Type B pancreatic cell (in vitro differentiated cells): ENCODE measurements at regions not wholly inside any gene's neighbourhood (a gene's known extent, or its start where the extent isn't known, plus 50 kb on each side); places are given as distances from the start of the nearest gene placed in this dataset.

ENCODE experiments used
- DNase-seq: peaks from one replicate; pipeline ENCODE4 v3.0.0; 2021; ENCODE audit warnings: mixed read lengths; ENCODE audit not compliant: unreplicated experiment; ENCODE audit errors: extremely low spot score
- H3K27ac Mint-ChIP-seq: 2 replicates; pipeline ENCODE4 v1.8.0; 2021; ENCODE audit warnings: mild to moderate bottlenecking, mixed read lengths
- H3K27me3 Mint-ChIP-seq: 2 replicates; pipeline ENCODE4 v1.8.0; 2021; ENCODE audit warnings: mixed read lengths
- H3K36me3 Mint-ChIP-seq: 2 replicates; pipeline ENCODE4 v1.8.0; 2021; ENCODE audit warnings: mixed read lengths
- H3K4me1 Mint-ChIP-seq: one replicate; pipeline ENCODE4 v1.8.0; 2021; ENCODE audit warnings: mixed read lengths; ENCODE audit not compliant: unreplicated experiment
- H3K4me3 Mint-ChIP-seq: 2 replicates; pipeline ENCODE4 v1.8.0; 2021; ENCODE audit warnings: mild to moderate bottlenecking, mixed read lengths
- H3K9me3 Mint-ChIP-seq: 2 replicates; pipeline ENCODE4 v1.8.0; 2021; ENCODE audit warnings: mixed read lengths
- TF ChIP-seq, protein P1 (sequence below): fragments of 200-600 bp; sonication (generic); conservative IDR thresholded peaks from 2 replicates; pipeline ENCODE4 v1.5.0; 2021; ENCODE audit warnings: antibody characterized with exemption, mild to moderate bottlenecking

DNA sequence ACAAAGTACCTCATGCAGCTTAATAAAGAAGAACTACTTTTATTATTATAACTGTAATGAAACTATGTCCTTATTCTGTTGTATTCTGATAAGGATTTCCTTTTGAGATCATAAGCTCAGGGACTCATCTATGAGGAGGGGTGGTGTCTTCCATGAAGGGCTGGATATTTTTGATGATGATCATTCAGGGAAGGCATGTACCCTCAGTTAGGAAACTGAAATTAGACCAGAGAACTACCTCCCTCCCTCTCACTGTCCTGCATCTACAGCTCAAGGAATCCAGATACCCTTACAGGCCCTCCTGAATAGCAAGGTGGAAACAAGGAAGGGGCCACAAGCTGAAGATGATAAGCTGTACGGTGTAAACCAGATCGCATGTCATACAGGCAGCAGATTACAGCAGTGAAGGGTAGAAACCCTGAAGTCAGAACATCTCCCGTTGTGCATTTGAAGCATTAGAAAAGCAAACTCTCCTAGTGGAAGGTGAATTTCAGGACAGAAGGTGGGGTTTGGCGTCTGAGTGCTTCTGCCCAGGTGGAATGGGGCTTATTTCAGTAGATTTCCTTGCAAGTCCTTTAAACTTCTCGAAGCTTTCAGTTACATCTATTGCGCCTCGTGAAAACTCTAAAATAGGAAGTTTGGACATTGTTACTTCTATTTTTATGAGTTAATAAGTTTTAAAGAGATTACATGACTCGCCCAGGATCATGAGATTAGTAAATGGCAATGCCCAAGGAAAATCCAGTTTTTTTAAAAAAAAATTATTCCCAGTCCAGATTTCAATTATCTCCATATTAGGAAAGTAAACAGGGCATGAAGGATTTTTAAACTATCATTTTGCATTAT lies 101.1 kb upstream of the HNRNPU start:
- Mint-ChIP-seq H3K36me3 (no peaks in the 10 kb centered on the region), H3K4me3 (no peak overlapping the region), H3K27me3 (no peaks in the 10 kb centered on the region), H3K27ac (no peak overlapping the region), H3K4me1 (peaks cover 21% of the 10 kb centered on the region), H3K9me3 (no peaks in the 10 kb centered on the region)
- no peak for DNase-seq
- TF ChIP-seq, protein P1, sequence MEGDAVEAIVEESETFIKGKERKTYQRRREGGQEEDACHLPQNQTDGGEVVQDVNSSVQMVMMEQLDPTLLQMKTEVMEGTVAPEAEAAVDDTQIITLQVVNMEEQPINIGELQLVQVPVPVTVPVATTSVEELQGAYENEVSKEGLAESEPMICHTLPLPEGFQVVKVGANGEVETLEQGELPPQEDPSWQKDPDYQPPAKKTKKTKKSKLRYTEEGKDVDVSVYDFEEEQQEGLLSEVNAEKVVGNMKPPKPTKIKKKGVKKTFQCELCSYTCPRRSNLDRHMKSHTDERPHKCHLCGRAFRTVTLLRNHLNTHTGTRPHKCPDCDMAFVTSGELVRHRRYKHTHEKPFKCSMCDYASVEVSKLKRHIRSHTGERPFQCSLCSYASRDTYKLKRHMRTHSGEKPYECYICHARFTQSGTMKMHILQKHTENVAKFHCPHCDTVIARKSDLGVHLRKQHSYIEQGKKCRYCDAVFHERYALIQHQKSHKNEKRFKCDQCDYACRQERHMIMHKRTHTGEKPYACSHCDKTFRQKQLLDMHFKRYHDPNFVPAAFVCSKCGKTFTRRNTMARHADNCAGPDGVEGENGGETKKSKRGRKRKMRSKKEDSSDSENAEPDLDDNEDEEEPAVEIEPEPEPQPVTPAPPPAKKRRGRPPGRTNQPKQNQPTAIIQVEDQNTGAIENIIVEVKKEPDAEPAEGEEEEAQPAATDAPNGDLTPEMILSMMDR = no peak

DNA sequence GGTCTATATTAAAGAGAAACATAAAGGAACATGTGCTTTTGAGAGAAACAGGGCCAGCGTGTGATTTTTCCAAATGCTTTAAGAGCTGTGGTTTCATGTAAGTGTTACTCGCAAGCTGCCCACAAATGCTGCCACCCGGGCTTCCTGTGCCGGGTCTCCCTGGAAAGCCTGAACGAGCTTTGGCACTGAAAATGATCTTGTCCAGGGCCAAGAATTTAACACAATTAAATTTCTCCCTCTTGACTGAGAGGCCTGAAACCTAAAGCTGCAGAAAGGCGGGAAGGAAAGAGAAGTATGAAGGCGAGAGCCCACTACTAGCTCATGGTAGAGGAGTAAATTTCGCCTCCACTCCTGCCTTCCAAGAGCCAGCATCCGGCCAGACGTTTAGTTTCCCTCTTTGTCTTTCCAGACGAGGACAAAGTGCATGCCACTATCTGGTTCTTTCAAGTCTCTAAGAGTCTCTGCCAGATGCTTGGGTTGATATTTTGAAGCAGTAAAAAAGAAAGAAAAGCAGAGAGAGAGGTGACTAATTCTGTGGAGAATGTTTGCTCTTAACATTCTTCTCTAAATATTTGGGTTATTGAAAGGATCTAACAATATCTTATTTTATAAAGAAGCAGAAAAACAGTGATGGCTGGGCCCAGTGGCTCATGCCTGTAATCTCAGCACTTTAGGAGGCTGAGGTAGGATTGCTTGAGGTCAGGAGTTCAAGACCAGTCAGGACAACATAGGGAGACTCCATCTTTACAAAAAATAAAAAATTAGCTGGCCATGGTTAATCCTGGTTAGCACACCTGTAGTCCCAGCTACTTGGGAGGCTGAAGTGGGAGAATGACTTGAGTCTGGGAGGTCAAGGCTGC lies 100.0 kb upstream of the HNRNPU start:
- no peaks in the 10 kb centered on the region for H3K27me3 Mint-ChIP-seq
- no peaks in the 10 kb centered on the region for H3K36me3 Mint-ChIP-seq
- H3K27ac Mint-ChIP-seq = peak overlapping the region; percentile 37
- H3K4me3 Mint-ChIP-seq = no peak overlapping the region
- TF ChIP-seq, protein P1 = no peak
- peaks cover 21% of the 10 kb centered on the region for H3K4me1 Mint-ChIP-seq
- no peaks in the 10 kb centered on the region for H3K9me3 Mint-ChIP-seq
- no peak for DNase-seq

DNA sequence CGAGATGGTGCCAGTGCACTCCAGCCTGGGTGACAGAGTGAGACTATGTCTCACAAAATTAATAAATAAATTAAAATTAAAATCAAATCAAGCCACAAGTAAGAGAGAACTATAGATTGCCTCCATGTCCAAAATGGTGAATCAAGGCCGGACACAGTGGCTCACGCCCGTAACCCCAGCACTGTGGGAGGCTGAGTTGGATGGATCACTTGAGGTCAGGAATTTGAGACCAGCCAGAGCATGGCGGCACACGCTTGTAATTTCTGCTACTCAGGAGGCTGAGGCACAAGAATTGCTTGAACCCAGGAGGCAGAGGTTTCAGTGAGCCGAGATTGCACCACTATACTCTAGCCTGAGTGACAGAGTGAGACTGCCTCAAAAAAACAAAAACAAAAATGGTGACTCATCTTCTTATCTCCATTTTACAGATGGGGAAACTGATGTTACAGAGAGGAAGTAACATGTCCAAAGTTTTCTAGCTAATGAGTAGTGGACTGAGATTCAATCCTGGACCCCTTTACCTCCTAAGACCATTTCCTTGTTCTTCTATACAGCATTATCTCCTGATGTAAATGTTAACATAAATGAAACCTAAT lies 99.0 kb upstream of the HNRNPU start:
- Mint-ChIP-seq H3K4me1 (peaks cover 16% of the 10 kb centered on the region), H3K4me3 (no peak overlapping the region), H3K9me3 (no peaks in the 10 kb centered on the region), H3K27ac (no peak overlapping the region), H3K27me3 (no peaks in the 10 kb centered on the region), H3K36me3 (no peaks in the 10 kb centered on the region)
- no peak for DNase-seq
- TF ChIP-seq, protein P1 = no peak

DNA sequence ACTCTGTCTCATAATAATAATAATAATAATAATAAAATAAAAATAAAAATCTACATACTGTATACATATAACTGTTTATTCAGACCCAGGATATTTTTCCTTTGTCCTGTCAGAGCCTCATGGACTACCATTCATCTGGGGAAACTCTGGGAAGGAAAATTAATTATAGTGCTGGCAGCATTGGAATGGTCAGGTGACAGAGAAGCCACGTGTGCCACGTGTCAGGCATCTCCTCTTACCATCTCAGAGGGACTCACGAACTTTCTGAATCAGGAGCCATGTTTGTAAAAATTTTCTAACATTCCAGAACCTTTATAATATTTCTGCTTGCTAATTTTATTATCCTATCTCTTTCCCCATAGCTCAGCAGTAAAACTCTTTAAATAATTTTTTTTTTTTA lies 97.8 kb upstream of the HNRNPU start:
- TF ChIP-seq, protein P1 = no peak
- Mint-ChIP-seq H3K36me3 (no peaks in the 10 kb centered on the region), H3K4me3 (no peak overlapping the region), H3K27ac (no peak overlapping the region), H3K9me3 (no peaks in the 10 kb centered on the region), H3K27me3 (no peaks in the 10 kb centered on the region), H3K4me1 (peaks cover 11% of the 10 kb centered on the region)
- DNase-seq = no peak

DNA sequence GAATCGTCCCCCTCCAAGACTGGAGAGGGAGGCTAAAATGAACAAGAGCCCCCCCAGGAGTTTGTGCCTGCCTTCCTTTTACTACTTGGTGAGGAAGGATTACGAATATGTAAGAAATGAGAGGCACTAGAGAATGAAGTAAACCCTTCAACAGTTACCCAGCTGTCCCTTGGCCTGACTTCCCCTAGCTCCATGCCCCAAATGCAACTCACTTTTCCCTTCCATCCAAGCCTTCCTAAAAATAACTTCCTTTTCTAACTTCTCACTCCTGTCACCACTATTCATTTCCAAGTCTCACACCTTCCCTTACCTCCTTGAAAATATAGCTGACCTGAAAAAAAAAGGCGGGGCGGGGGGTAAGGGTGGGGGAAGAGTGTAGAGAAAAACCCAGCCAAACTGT lies 96.6 kb upstream of the HNRNPU start:
- Mint-ChIP-seq H3K36me3 (no peaks in the 10 kb centered on the region), H3K4me1 (peaks cover 11% of the 10 kb centered on the region), H3K4me3 (no peak overlapping the region), H3K27ac (no peak overlapping the region), H3K9me3 (no peaks in the 10 kb centered on the region), H3K27me3 (no peaks in the 10 kb centered on the region)
- no peak for DNase-seq
- TF ChIP-seq, protein P1 = no peak
